Activated T-helper 2 cell treated with anti-CD3 and anti-CD28 coated beads, Interferon-gamma antibody, Interleukin-2, Interleukin-4, amounts not matched to agents 10 μg/mL and 5 μg/mL and 100 μg/mL, durations not matched to agents 14 hours and 24 hours and 36 hours (primary cell): ENCODE measurements at regions not wholly inside any gene's neighbourhood (a gene's known extent, or its start where the extent isn't known, plus 50 kb on each side); places are given as distances from the start of the nearest gene placed in this dataset.
"Not testable (repeated sequence)": the region's sequence is repeated elsewhere in the genome, so short reads cannot be mapped to it uniquely, and the experiment has no call there.

Experiments used
- DNase-seq: peaks from one replicate; pipeline ENCODE4 v3.0.0; 2021; ENCODE audit warnings: low spot score
- H3K27ac Mint-ChIP-seq: one replicate; pipeline ENCODE4 v1.8.0; 2021; ENCODE audit warnings: mixed read lengths
- H3K27me3 Mint-ChIP-seq: one replicate; pipeline ENCODE4 v1.8.0; 2021; ENCODE audit warnings: low read depth, mixed read lengths
- H3K36me3 Mint-ChIP-seq: one replicate; pipeline ENCODE4 v1.8.0; 2021; ENCODE audit warnings: low read depth, mixed read lengths
- H3K4me1 Mint-ChIP-seq: one replicate; pipeline ENCODE4 v1.8.0; 2021; ENCODE audit warnings: low read depth, mixed read lengths
- H3K4me3 Mint-ChIP-seq: one replicate; pipeline ENCODE4 v1.8.0; 2021; ENCODE audit warnings: low read depth, mild to moderate bottlenecking, moderate library complexity, mixed read lengths
- H3K9me3 Mint-ChIP-seq: one replicate; pipeline ENCODE4 v1.8.0; 2021; ENCODE audit warnings: mixed read lengths
- intact Hi-C: fragments of 100-400 bp; cut with micrococcal nuclease; formaldehyde crosslinking; loops from one replicate; pipeline ENCODE4 v1.15.1; 2023

GRCh38 chr6:84635081-84635761 lies 129.2 kb downstream of the TBX18 start:
- DNase-seq: no peak
- Mint-ChIP-seq H3K4me1 (no peaks in the 10 kb centered on the region), H3K36me3 (no peaks in the 10 kb centered on the region), H3K4me3 (no peak overlapping the region), H3K9me3 (peaks cover 10% of the 10 kb centered on the region), H3K27me3 (no peaks in the 10 kb centered on the region), H3K27ac (no peak overlapping the region)
- intact Hi-C loops: no loop called here

- no peak overlapping the region for H3K27ac Mint-ChIP-seq
- H3K4me1 Mint-ChIP-seq: no peaks in the 10 kb centered on the region
- intact Hi-C loops: no loop called here
- peaks cover 10% of the 10 kb centered on the region for H3K9me3 Mint-ChIP-seq
- no peak for DNase-seq
- no peak overlapping the region for H3K4me3 Mint-ChIP-seq
- no peaks in the 10 kb centered on the region for H3K27me3 Mint-ChIP-seq
- H3K36me3 Mint-ChIP-seq: no peaks in the 10 kb centered on the region
Measured at GRCh38 chr6:84633771-84634170, 130.6 kb downstream of the TBX18 start.

GRCh38 chr6:84626527-84626926 lies 137.9 kb downstream of the TBX18 start:
- intact Hi-C loops, H3K4me1 Mint-ChIP-seq, DNase-seq, H3K4me3 Mint-ChIP-seq, H3K36me3 Mint-ChIP-seq, H3K27ac Mint-ChIP-seq, H3K27me3 Mint-ChIP-seq: not testable (repeated sequence)
- peaks cover 15% of the 10 kb centered on the region for H3K9me3 Mint-ChIP-seq

GRCh38 chr6:84625506-84625905 lies 138.9 kb downstream of the TBX18 start:
- Mint-ChIP-seq H3K4me1 (no peaks in the 10 kb centered on the region), H3K4me3 (no peak overlapping the region), H3K27me3 (no peaks in the 10 kb centered on the region), H3K36me3 (no peaks in the 10 kb centered on the region), H3K27ac (no peak overlapping the region), H3K9me3 (peaks cover 25% of the 10 kb centered on the region)
- intact Hi-C loops: no loop called here
- DNase-seq: no peak

- H3K27me3 Mint-ChIP-seq: no peaks in the 10 kb centered on the region
Measured at GRCh38 chr6:84623956-84624680, 140.3 kb downstream of the TBX18 start.

GRCh38 chr6:84618836-84619235 lies 145.6 kb downstream of the TBX18 start:
- Mint-ChIP-seq H3K36me3 (no peaks in the 10 kb centered on the region), H3K9me3 (peaks cover 20% of the 10 kb centered on the region), H3K27ac (no peak overlapping the region), H3K27me3 (no peaks in the 10 kb centered on the region), H3K4me1 (no peaks in the 10 kb centered on the region), H3K4me3 (no peak overlapping the region)
- intact Hi-C loops: no loop called here
- DNase-seq: no peak

More at GRCh38 chr6:84623956-84624680, 140.3 kb downstream of the TBX18 start:
- no peaks in the 10 kb centered on the region for H3K36me3 Mint-ChIP-seq
- intact Hi-C loops: no loop called here
- H3K27ac Mint-ChIP-seq: no peak overlapping the region
- DNase-seq: no peak
- H3K4me3 Mint-ChIP-seq: no peak overlapping the region
- no peaks in the 10 kb centered on the region for H3K4me1 Mint-ChIP-seq
- H3K9me3 Mint-ChIP-seq: peaks cover 28% of the 10 kb centered on the region

- DNase-seq: no peak
- H3K4me1 Mint-ChIP-seq: no peaks in the 10 kb centered on the region
- H3K4me3 Mint-ChIP-seq: no peak overlapping the region
- no peaks in the 10 kb centered on the region for H3K36me3 Mint-ChIP-seq
- intact Hi-C loops: no loop called here
- no peaks in the 10 kb centered on the region for H3K27me3 Mint-ChIP-seq
- H3K27ac Mint-ChIP-seq: no peak overlapping the region
- peaks cover 20% of the 10 kb centered on the region for H3K9me3 Mint-ChIP-seq
Measured at GRCh38 chr6:84618046-84618752, 146.2 kb downstream of the TBX18 start.

- no peaks in the 10 kb centered on the region for H3K36me3 Mint-ChIP-seq
- intact Hi-C loops: no loop called here
- no peak for DNase-seq
- no peaks in the 10 kb centered on the region for H3K4me1 Mint-ChIP-seq
- H3K27ac Mint-ChIP-seq: no peak overlapping the region
- H3K27me3 Mint-ChIP-seq: no peaks in the 10 kb centered on the region
- H3K9me3 Mint-ChIP-seq: peaks cover 8% of the 10 kb centered on the region
- no peak overlapping the region for H3K4me3 Mint-ChIP-seq
Measured at GRCh38 chr6:84615987-84616386, 148.4 kb downstream of the TBX18 start.

GRCh38 chr6:84615113-84615850 lies 149.1 kb downstream of the TBX18 start:
- no peak overlapping the region for H3K4me3 Mint-ChIP-seq
- no peak for DNase-seq
- H3K27ac Mint-ChIP-seq: no peak overlapping the region
- intact Hi-C loops: no loop called here
- H3K9me3 Mint-ChIP-seq: peaks cover 1% of the 10 kb centered on the region
- H3K36me3 Mint-ChIP-seq: no peaks in the 10 kb centered on the region
- no peaks in the 10 kb centered on the region for H3K27me3 Mint-ChIP-seq
- H3K4me1 Mint-ChIP-seq: no peaks in the 10 kb centered on the region

GRCh38 chr6:84606860-84607259 lies 157.5 kb downstream of the TBX18 start:
- Mint-ChIP-seq H3K4me1 (no peaks in the 10 kb centered on the region), H3K4me3 (no peak overlapping the region), H3K9me3 (peaks cover 3% of the 10 kb centered on the region), H3K27ac (no peak overlapping the region), H3K36me3 (no peaks in the 10 kb centered on the region), H3K27me3 (no peaks in the 10 kb centered on the region)
- intact Hi-C loops: no loop called here
- no peak for DNase-seq

- Mint-ChIP-seq H3K27ac (no peak overlapping the region), H3K4me1 (no peaks in the 10 kb centered on the region), H3K4me3 (no peak overlapping the region), H3K9me3 (peaks cover 3% of the 10 kb centered on the region), H3K36me3 (no peaks in the 10 kb centered on the region), H3K27me3 (no peaks in the 10 kb centered on the region)
- no peak for DNase-seq
- intact Hi-C loops: no loop called here
Measured at GRCh38 chr6:84605298-84605697, 159.1 kb downstream of the TBX18 start.

GRCh38 chr6:84601366-84601765 lies 163.0 kb downstream of the TBX18 start:
- intact Hi-C loops: no loop called here
- no peak overlapping the region for H3K27ac Mint-ChIP-seq
- DNase-seq: no peak
- H3K9me3 Mint-ChIP-seq: peaks cover 3% of the 10 kb centered on the region
- no peaks in the 10 kb centered on the region for H3K36me3 Mint-ChIP-seq
- no peaks in the 10 kb centered on the region for H3K27me3 Mint-ChIP-seq
- no peak overlapping the region for H3K4me3 Mint-ChIP-seq
- no peaks in the 10 kb centered on the region for H3K4me1 Mint-ChIP-seq
